HepG2 (cell line): ENCODE measurements at regions not wholly inside any gene's neighbourhood (a gene's known extent, or its start where the extent isn't known, plus 50 kb on each side); places are given as distances from the start of the nearest gene placed in this dataset.

Source experiments
- ATAC-seq: fragments of 200-7000 bp; cut with Tn5 transposase; 3 replicates; pipeline ENCODE4 v1.9.1; 2020; ENCODE audit warnings: mild to moderate bottlenecking, moderate library complexity
- BruUV-seq: library from RNA; stranded (reverse); fragments of 400-500 nt; replicated peaks from 2 replicates; lab custom pipeline; 2021; lab: Mats Ljungman, UMichigan
- CTCF ChIA-PET: fragments of 300-600 bp; formaldehyde crosslinking; extraction: SDS; loops from one replicate; lab custom pipeline; 2021; ENCODE audit warnings: low total read pairs, inconsistent platforms, low intra/inter-chr PET ratio; lab: Yijun Ruan, JAX
- POLR2A ChIA-PET: fragments of 350-600 bp; sonication (Branson Sonifier 250); formaldehyde crosslinking; loops from one replicate; lab custom pipeline; 2020; ENCODE audit warnings: antibody characterized with exemption, inconsistent platforms; lab: Yijun Ruan, JAX
- DNase-seq: peaks from one replicate; pipeline ENCODE4 v3.0.0-alpha.2; 2015; ENCODE audit warnings: low spot score
- FAIRE-seq: peaks from 3 replicates; lab custom pipeline; 2011; peaks lifted over from hg19 to GRCh38; lab: Jason Lieb, UNC
- H2AFZ ChIP-seq: one replicate; pipeline ENCODE4 v1.6.1; 2011; ENCODE audit warnings: low read length, inconsistent platforms
- H3K27ac ChIP-seq: fragments of 300-600 bp; 3 replicates; pipeline ENCODE4 v1.8.0; 2011; ENCODE audit warnings: mixed run types, mild to moderate bottlenecking, mixed read lengths, low read length, inconsistent platforms; ENCODE audit not compliant: insufficient read depth; ENCODE audit errors: extremely low read length
- H3K27me3 ChIP-seq, 2 experiments: fragments of 200-600 bp in 1 of 2; 2 replicates in 1 of 2; 3 replicates in 1 of 2; pipeline versions ENCODE4 v1.6.0 to v1.8.0; 2011; ENCODE audit warnings: low read length in 2 of 2, mild to moderate bottlenecking in 2 of 2, moderate library complexity in 2 of 2, inconsistent platforms in 1 of 2; ENCODE audit not compliant: insufficient read depth in 2 of 2, control insufficient read depth in 1 of 2
- H3K36me3 ChIP-seq, 2 experiments: fragments of 200-600 bp in 1 of 2; replicated peaks in 1 of 2; 2 replicates in 1 of 2; 3 replicates in 1 of 2; pipeline versions ENCODE4 v1.5.1 to v1.8.0; 2011; ENCODE audit warnings: low read length in 2 of 2, inconsistent platforms in 1 of 2; ENCODE audit not compliant: insufficient read depth in 2 of 2, control insufficient read depth in 1 of 2
- H3K4me1 ChIP-seq: 2 replicates; pipeline ENCODE4 v1.5.1; 2012; ENCODE audit warnings: low read length, inconsistent platforms; ENCODE audit not compliant: insufficient read depth
- H3K4me2 ChIP-seq: 2 replicates; pipeline ENCODE4 v1.6.0; 2011; ENCODE audit warnings: low read depth, low read length, inconsistent platforms
- H3K4me3 ChIP-seq, 3 experiments: fragments of 200-600 bp in 1 of 3; sonication (generic), shearing (Covaris generic) in 1 of 3; replicated peaks in 1 of 3; 2 replicates each; pipeline ENCODE4 v1.5.1; 2011 to 2016; ENCODE audit warnings: low read length in 3 of 3, inconsistent platforms in 2 of 3, low read depth in 2 of 3, mild to moderate bottlenecking in 2 of 3, control low read depth in 1 of 3, mixed read lengths in 1 of 3; ENCODE audit not compliant: insufficient read depth in 1 of 3
- H3K79me2 ChIP-seq: one replicate; pipeline ENCODE4 v1.6.1; 2011; ENCODE audit warnings: low read length, inconsistent platforms; ENCODE audit not compliant: insufficient read depth
- H3K9ac ChIP-seq: 2 replicates; pipeline ENCODE4 v1.6.0; 2011; ENCODE audit warnings: mild to moderate bottlenecking, low read depth, low read length, inconsistent platforms; ENCODE audit not compliant: insufficient read depth
- H3K9me3 ChIP-seq: 2 replicates; pipeline ENCODE4 v1.5.1; 2012; ENCODE audit warnings: mild to moderate bottlenecking, low read length
- H4K20me1 ChIP-seq: 2 replicates; pipeline ENCODE4 v1.6.0; 2011; ENCODE audit warnings: inconsistent platforms, mild to moderate bottlenecking, low read length, moderate library complexity; ENCODE audit not compliant: insufficient read depth
- DZIP1 ChIP-seq: sonication (generic); formaldehyde crosslinking; IDR thresholded peaks from 2 replicates; pipeline ENCODE4 v1.5.0; 2020; ENCODE audit warnings: mild to moderate bottlenecking, missing genetic modification reagents
- MAFK ChIP-seq, 2 experiments: IDR thresholded peaks in 1 of 2; conservative IDR thresholded peaks in 1 of 2; 2 replicates each; pipeline ENCODE4 v1.6.1; 2011; ENCODE audit warnings: improper control_type of control experiment in 2 of 2, low read length in 2 of 2
- REPIN1 ChIP-seq: sonication (generic); formaldehyde crosslinking; IDR thresholded peaks from 2 replicates; pipeline ENCODE4 v1.8.0; 2022; ENCODE audit warnings: missing genetic modification reagents, low read depth, mild to moderate bottlenecking, borderline replicate concordance
- TRAFD1 ChIP-seq: sonication (generic); formaldehyde crosslinking; IDR thresholded peaks from 2 replicates; pipeline ENCODE4 v1.5.1; 2020; ENCODE audit warnings: missing genetic modification reagents, mild to moderate bottlenecking, borderline replicate concordance
- ZBTB43 ChIP-seq: sonication (generic); formaldehyde crosslinking; conservative IDR thresholded peaks from 2 replicates; pipeline ENCODE4 v1.4.0; 2020; ENCODE audit warnings: missing genetic modification reagents
- ZFP1 ChIP-seq: IDR thresholded peaks from 2 replicates; pipeline ENCODE4 v1.6.1; 2016
- ZFX ChIP-seq: sonication (generic); formaldehyde crosslinking; IDR thresholded peaks from 2 replicates; pipeline ENCODE4 v1.4.0; 2020; ENCODE audit warnings: mild to moderate bottlenecking, low read depth, missing genetic modification reagents, moderate library complexity
- ZNF30 ChIP-seq: sonication (generic); formaldehyde crosslinking; IDR thresholded peaks from 2 replicates; pipeline ENCODE4 v1.5.0; 2020; ENCODE audit warnings: mild to moderate bottlenecking, missing genetic modification reagents
- ZNF44 ChIP-seq: sonication (generic); formaldehyde crosslinking; IDR thresholded peaks from 2 replicates; pipeline ENCODE4 v1.5.1; 2020; ENCODE audit warnings: mild to moderate bottlenecking, missing genetic modification reagents
- ZNF616 ChIP-seq: sonication (generic); formaldehyde crosslinking; IDR thresholded peaks from 2 replicates; pipeline ENCODE4 v1.5.0; 2020; ENCODE audit warnings: low read depth, mild to moderate bottlenecking, missing genetic modification reagents
- ZNF720 ChIP-seq: sonication (generic); formaldehyde crosslinking; IDR thresholded peaks from 2 replicates; pipeline ENCODE4 v1.4.0; 2020; ENCODE audit warnings: missing genetic modification reagents
- WGBS: methylation state at CpG from one replicate; pipeline ENCODE4 v1.1.6; 2017; ENCODE audit warnings: low lambda C conversion rate; 5-methylcytosine and 5-hydroxymethylcytosine counted together
- in situ Hi-C: cut with HindIII; loops from 2 replicates; pipeline ENCODE4 v1.10.0; 2017; ENCODE audit warnings: low pct_unique_long_range_greater_than_20kb; ENCODE audit not compliant: extremely low pct_ligation_motif_present
- intact Hi-C: fragments of 100-400 bp; cut with micrococcal nuclease; formaldehyde crosslinking; loops from one replicate; pipeline ENCODE4 v1.10.0; 2022; ENCODE audit not compliant: unreplicated experiment

- H3K79me2 ChIP-seq = no peaks in the 10 kb centered on the region
- no peaks in the 10 kb centered on the region for H3K36me3 ChIP-seq
- CTCF ChIA-PET = no interaction called here
- WGBS = 0% methylated on average over 1 of the region's 1 CpG
- in situ Hi-C loops (no loop called here), intact Hi-C loops (no loop called here)
- no peak for DNase-seq
- H3K4me1 ChIP-seq = no peaks in the 10 kb centered on the region
- TF ChIP-seq ZBTB43 (CRISPR knock-in tag) (no peak), ZNF616 (CRISPR knock-in tag) (no peak), REPIN1 (no peak), TRAFD1 (CRISPR knock-in tag) (no peak), ZNF720 (CRISPR knock-in tag) (no peak), ZFP1 (no peak), DZIP1 (no peak), ZNF44 (no peak), ZFX (no peak), MAFK (conservative IDR thresholded peaks at IDR 0.05 in 1 of 2, IDR thresholded peaks at IDR 0.05 in 1 of 2; ENCODE audit: low read length in 2 of 2) (no peak), ZNF30 (CRISPR knock-in tag) (no peak)
- TF ChIP-seq, all 625 proteins: peak for 0
- H3K4me2 ChIP-seq = no peak overlapping the region
- ATAC-seq (no peak), FAIRE-seq (no peak)
- no peak overlapping the region for H3K27ac ChIP-seq
- POLR2A ChIA-PET = no interaction called here
- H3K27me3 ChIP-seq = no peaks in the 10 kb centered on the region
- no peak overlapping the region for H3K9ac ChIP-seq
- H4K20me1 ChIP-seq = no peaks in the 10 kb centered on the region
- H2AFZ ChIP-seq = no peak overlapping the region
- H3K9me3 ChIP-seq = peaks cover 24% of the 10 kb centered on the region
- no TSS peak for BruUV-seq
- H3K4me3 ChIP-seq = no peak overlapping the region
Observed at GRCh38 chr4:27428661-27429060, 568.0 kb downstream of the STIM2 start.
